ENCODE measurements at regions not wholly inside any gene's neighbourhood (a gene's known extent, or its start where the extent isn't known, plus 50 kb on each side); places are given as distances from the start of the nearest gene placed in this dataset.

DNA sequence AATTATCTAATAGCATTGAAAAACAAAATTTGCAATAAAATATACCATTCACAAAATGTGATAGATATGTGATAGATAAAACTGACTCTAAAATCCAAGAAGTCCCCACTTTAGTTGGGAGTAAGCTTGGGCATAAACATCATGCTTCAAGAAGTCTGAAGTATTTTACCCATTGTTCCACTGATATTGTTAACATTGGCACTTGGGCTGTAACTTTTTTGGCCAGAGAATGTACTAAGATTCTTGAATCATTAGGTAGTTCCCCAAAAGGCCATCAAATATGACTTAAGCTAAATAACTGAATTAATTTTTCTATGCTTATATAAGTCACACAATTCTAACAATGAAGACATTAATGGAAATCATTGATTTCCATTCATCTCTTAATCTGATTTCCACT lies 413.6 kb downstream of the CDH2 start:
- intact Hi-C loops (cut with micrococcal nuclease; ENCODE audit: unreplicated experiment) (no loop called here), in situ Hi-C loops (cut with HindIII; ENCODE audit: low pct_unique_long_range_greater_than_20kb, low sequenced_read_pairs) (no loop called here)
- no peak for ATAC-seq
- Histone ChIP-seq H3K36me3 (ENCODE audit: control insufficient read depth, insufficient read depth, low read length) (no peaks in the 10 kb centered on the region), H3K4me1 (ENCODE audit: control insufficient read depth, insufficient read depth, low read length) (no peaks in the 10 kb centered on the region), H3K4me3 (ENCODE audit: low read depth in 2 of 2, low read length in 2 of 2) (no peak overlapping the region), H3K27me3 (ENCODE audit: control insufficient read depth, insufficient read depth, low read length) (no peaks in the 10 kb centered on the region), H3K9me3 (ENCODE audit: control insufficient read depth, insufficient read depth, low read depth, low read length) (no peaks in the 10 kb centered on the region), H3K27ac (ENCODE audit: low read length) (no peak overlapping the region)
- DNase-seq (ENCODE audit: low read depth, low spot score), result no peak
- ChIA-PET POLR2A (no interaction called here), CTCF (no interaction called here)
- BruUV-seq (replicated peaks), result no TSS peak
- no peak for TF ChIP-seq REST (IDR thresholded peaks at IDR 0.05; ENCODE audit: insufficient read depth in 1 of 2, low read depth in 2 of 2, low read length in 1 of 2)
- no peak for TF ChIP-seq POLR2AphosphoS5 (IDR thresholded peaks at IDR 0.05; ENCODE audit: low read depth, low read length)
- TF ChIP-seq SIN3A (IDR thresholded peaks at IDR 0.05; ENCODE audit: borderline replicate concordance, insufficient read depth, low read depth, low read length), result no peak
- TF ChIP-seq, protein P1, sequence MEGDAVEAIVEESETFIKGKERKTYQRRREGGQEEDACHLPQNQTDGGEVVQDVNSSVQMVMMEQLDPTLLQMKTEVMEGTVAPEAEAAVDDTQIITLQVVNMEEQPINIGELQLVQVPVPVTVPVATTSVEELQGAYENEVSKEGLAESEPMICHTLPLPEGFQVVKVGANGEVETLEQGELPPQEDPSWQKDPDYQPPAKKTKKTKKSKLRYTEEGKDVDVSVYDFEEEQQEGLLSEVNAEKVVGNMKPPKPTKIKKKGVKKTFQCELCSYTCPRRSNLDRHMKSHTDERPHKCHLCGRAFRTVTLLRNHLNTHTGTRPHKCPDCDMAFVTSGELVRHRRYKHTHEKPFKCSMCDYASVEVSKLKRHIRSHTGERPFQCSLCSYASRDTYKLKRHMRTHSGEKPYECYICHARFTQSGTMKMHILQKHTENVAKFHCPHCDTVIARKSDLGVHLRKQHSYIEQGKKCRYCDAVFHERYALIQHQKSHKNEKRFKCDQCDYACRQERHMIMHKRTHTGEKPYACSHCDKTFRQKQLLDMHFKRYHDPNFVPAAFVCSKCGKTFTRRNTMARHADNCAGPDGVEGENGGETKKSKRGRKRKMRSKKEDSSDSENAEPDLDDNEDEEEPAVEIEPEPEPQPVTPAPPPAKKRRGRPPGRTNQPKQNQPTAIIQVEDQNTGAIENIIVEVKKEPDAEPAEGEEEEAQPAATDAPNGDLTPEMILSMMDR (IDR thresholded peaks at IDR 0.05), result no peak
- TF ChIP-seq TCF7L2 (IDR thresholded peaks at IDR 0.05; ENCODE audit: low read depth, low read length), result no peak

- ATAC-seq (no peak), DNase-seq (ENCODE audit: low read depth, low spot score) (no peak)
- TF ChIP-seq SIN3A (IDR thresholded peaks at IDR 0.05; ENCODE audit: borderline replicate concordance, insufficient read depth, low read depth, low read length), result no peak
- no peak for TF ChIP-seq TCF7L2 (IDR thresholded peaks at IDR 0.05; ENCODE audit: low read depth, low read length)
- TF ChIP-seq, protein P1 (IDR thresholded peaks at IDR 0.05), result no peak
- no peak for TF ChIP-seq REST (IDR thresholded peaks at IDR 0.05; ENCODE audit: insufficient read depth in 1 of 2, low read depth in 2 of 2, low read length in 1 of 2)
- no peak for TF ChIP-seq POLR2AphosphoS5 (IDR thresholded peaks at IDR 0.05; ENCODE audit: low read depth, low read length)
- H3K4me3 ChIP-seq (ENCODE audit: low read depth in 2 of 2, low read length in 2 of 2), result no peak overlapping the region
- H3K9me3 ChIP-seq (ENCODE audit: control insufficient read depth, insufficient read depth, low read depth, low read length), result no peaks in the 10 kb centered on the region
- in situ Hi-C loops (cut with HindIII; ENCODE audit: low pct_unique_long_range_greater_than_20kb, low sequenced_read_pairs) (no loop called here), intact Hi-C loops (cut with micrococcal nuclease; ENCODE audit: unreplicated experiment) (no loop called here)
- no peaks in the 10 kb centered on the region for H3K4me1 ChIP-seq (ENCODE audit: control insufficient read depth, insufficient read depth, low read length)
- H3K36me3 ChIP-seq (ENCODE audit: control insufficient read depth, insufficient read depth, low read length), result no peaks in the 10 kb centered on the region
- H3K27me3 ChIP-seq (ENCODE audit: control insufficient read depth, insufficient read depth, low read length), result no peaks in the 10 kb centered on the region
- POLR2A ChIA-PET, result no interaction called here
- no peak overlapping the region for H3K27ac ChIP-seq (ENCODE audit: low read length)
- BruUV-seq (replicated peaks), result no TSS peak
- CTCF ChIA-PET, result no interaction called here
Observed at GRCh38 chr18:27762054-27762453, 414.9 kb downstream of the CDH2 start.

Data from Panc1 (cell line).